Bone marrow (tissue), 2 donors: ENCODE measurements at regions not wholly inside any gene's neighbourhood (a gene's known extent, or its start where the extent isn't known, plus 50 kb on each side); places are given as distances from the start of the nearest gene placed in this dataset.

Source experiments
- DNase-seq, 2 donors: peaks; one replicate each; lab custom pipeline; 2025; lab: John Stamatoyannopoulos, UW

GRCh38 chr3:124605781-124606579 is 124.3 kb upstream of the UMPS start:
- DNase-seq: no peak

GRCh38 chr3:124607163-124607562 is 123.1 kb upstream of the UMPS start:
- no peak for DNase-seq

- no peak for DNase-seq
Measured at GRCh38 chr3:124609402-124609801, 120.8 kb upstream of the UMPS start.

GRCh38 chr3:124610130-124610529 is 120.1 kb upstream of the UMPS start:
- DNase-seq: no peak

- DNase-seq: no peak
Measured at GRCh38 chr3:124611520-124611919, 118.7 kb upstream of the UMPS start.

- DNase-seq: no peak
Measured at GRCh38 chr3:124615896-124616543, 114.2 kb upstream of the UMPS start.

GRCh38 chr3:124617177-124617576 is 113.1 kb upstream of the UMPS start:
- DNase-seq: no peak

- no peak for DNase-seq
Measured at GRCh38 chr3:124619887-124620599, 110.2 kb upstream of the UMPS start.

GRCh38 chr3:124620600-124621063 is 109.6 kb upstream of the UMPS start:
- DNase-seq: peak; percentile 3 to 79

- DNase-seq: no peak
Measured at GRCh38 chr3:124621498-124621897, 108.8 kb upstream of the UMPS start.

- DNase-seq: no peak
Measured at GRCh38 chr3:124625074-124625473, 105.2 kb upstream of the UMPS start.

GRCh38 chr3:124627501-124627908 is 102.7 kb upstream of the UMPS start:
- no peak for DNase-seq

- DNase-seq: no peak
Measured at GRCh38 chr3:124628863-124629262, 101.4 kb upstream of the UMPS start.

- no peak for DNase-seq
Measured at GRCh38 chr3:124629497-124629896, 100.8 kb upstream of the UMPS start.

GRCh38 chr3:124630960-124631359 is 99.3 kb upstream of the UMPS start:
- no peak for DNase-seq

- no peak for DNase-seq
Measured at GRCh38 chr3:124631727-124632126, 98.5 kb upstream of the UMPS start.

- DNase-seq: no peak
Measured at GRCh38 chr3:124632566-124633140, 97.6 kb upstream of the UMPS start.

- DNase-seq: no peak
Measured at GRCh38 chr3:124633524-124633923, 96.7 kb upstream of the UMPS start.

GRCh38 chr3:124634210-124635168 is 95.8 kb upstream of the UMPS start:
- no peak for DNase-seq

GRCh38 chr3:124635169-124635539 is 95.1 kb upstream of the UMPS start:
- no peak for DNase-seq

- DNase-seq: no peak
Measured at GRCh38 chr3:124636101-124636862, 94.0 kb upstream of the UMPS start.
